Uterus (tissue), 3 donors: ENCODE measurements at regions not wholly inside any gene's neighbourhood (a gene's known extent, or its start where the extent isn't known, plus 50 kb on each side); places are given as distances from the start of the nearest gene placed in this dataset.

ENCODE experiments used
- DNase-seq, 2 donors: peaks; one replicate each; pipeline ENCODE4 v3.0.0-alpha.2; 2019 to 2020
- H3K27ac ChIP-seq, 2 donors: fragments of 200-600 bp; sonication (generic); 1 replicate in 1 of 2; 2 replicates in 1 of 2; pipeline ENCODE4 v1.5.1; 2016 to 2018
- H3K27me3 ChIP-seq, 2 donors: fragments of 200-600 bp; sonication (generic); one replicate each; pipeline ENCODE4 v1.5.1; 2018 to 2019; ENCODE audit warnings: control low read depth in 1 of 2
- H3K36me3 ChIP-seq, 2 donors: fragments of 200-600 bp; sonication (generic); one replicate each; pipeline ENCODE4 v1.5.1; 2019; ENCODE audit warnings: control low read depth in 1 of 2
- H3K4me1 ChIP-seq, 2 donors: fragments of 200-600 bp; sonication (generic); one replicate each; pipeline ENCODE4 v1.5.1; 2018 to 2019; ENCODE audit warnings: control low read depth in 1 of 2
- H3K4me3 ChIP-seq, 2 donors: fragments of 200-600 bp; sonication (generic); 1 replicate in 1 of 2; 2 replicates in 1 of 2; pipeline ENCODE4 v1.5.1; 2018 to 2019; ENCODE audit warnings: mild to moderate bottlenecking in 1 of 2
- H3K9me3 ChIP-seq, 2 donors: fragments of 200-600 bp; sonication (generic); one replicate each; pipeline ENCODE4 v1.5.1; 2019; ENCODE audit warnings: control low read depth in 1 of 2
- POLR2A ChIP-seq, 2 donors: fragments of 450-650 bp; IDR thresholded peaks; one replicate each; pipeline ENCODE4 v1.6.1; 2016; ENCODE audit warnings: antibody characterized with exemption in 2 of 2, mild to moderate bottlenecking in 1 of 2, moderate library complexity in 1 of 2
- intact Hi-C: fragments of 100-400 bp; cut with DNase I; formaldehyde crosslinking; loops from one replicate; pipeline ENCODE4 v1.15.1; 2023; ENCODE audit warnings: low total_unique reads
- TF ChIP-seq, protein P1 (sequence below), 4 experiments: fragments of 200-600 bp in 2 of 4; fragments of 450-650 bp in 2 of 4; sonication (generic) in 2 of 4; IDR thresholded peaks; one replicate each; pipeline ENCODE4 v1.5.1; 2016 to 2019; ENCODE audit warnings: antibody characterized with exemption in 4 of 4, mild to moderate bottlenecking in 2 of 4, moderate library complexity in 1 of 4
- donor health status: DM: yes; HTN: yes; CAD: no.

DNA sequence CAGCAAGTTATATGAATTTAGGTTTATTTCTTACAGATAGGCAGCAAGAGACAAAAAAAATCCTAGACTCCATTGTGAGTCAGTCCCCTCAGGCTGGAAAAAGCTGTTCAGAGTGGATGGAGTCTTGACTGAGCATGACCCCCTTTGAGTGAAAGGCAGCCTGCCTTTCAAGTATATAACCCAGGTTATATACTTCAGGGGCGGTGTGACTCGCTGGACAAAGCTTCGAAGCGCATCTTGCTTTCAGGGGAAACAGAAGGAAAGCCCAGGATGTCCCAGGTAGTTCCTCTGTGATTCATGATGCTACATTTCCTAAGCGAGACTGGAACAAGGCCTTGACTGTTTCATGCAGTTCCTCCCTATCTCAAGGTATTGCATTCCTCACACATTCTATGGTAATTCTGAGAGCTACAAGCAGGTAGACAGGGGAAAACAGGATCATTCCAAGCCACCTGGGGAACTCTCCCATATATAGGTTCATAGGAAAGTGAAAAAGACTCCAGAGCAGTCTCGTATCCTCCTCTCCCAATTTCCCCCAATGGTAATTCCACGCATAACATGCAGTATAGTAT, 1244.1 kb upstream of the CDH6 start:
- no peak for DNase-seq
- no peak for TF ChIP-seq POLR2A (IDR thresholded peaks at IDR 0.05)
- TF ChIP-seq, protein P1, sequence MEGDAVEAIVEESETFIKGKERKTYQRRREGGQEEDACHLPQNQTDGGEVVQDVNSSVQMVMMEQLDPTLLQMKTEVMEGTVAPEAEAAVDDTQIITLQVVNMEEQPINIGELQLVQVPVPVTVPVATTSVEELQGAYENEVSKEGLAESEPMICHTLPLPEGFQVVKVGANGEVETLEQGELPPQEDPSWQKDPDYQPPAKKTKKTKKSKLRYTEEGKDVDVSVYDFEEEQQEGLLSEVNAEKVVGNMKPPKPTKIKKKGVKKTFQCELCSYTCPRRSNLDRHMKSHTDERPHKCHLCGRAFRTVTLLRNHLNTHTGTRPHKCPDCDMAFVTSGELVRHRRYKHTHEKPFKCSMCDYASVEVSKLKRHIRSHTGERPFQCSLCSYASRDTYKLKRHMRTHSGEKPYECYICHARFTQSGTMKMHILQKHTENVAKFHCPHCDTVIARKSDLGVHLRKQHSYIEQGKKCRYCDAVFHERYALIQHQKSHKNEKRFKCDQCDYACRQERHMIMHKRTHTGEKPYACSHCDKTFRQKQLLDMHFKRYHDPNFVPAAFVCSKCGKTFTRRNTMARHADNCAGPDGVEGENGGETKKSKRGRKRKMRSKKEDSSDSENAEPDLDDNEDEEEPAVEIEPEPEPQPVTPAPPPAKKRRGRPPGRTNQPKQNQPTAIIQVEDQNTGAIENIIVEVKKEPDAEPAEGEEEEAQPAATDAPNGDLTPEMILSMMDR (IDR thresholded peaks at IDR 0.05): no peak
- H3K27ac ChIP-seq: no peak overlapping the region
- H3K4me3 ChIP-seq: no peak overlapping the region
- H3K27me3 ChIP-seq: no peaks in the 10 kb centered on the region
- intact Hi-C loops: no loop called here
- no peaks in the 10 kb centered on the region for H3K4me1 ChIP-seq
- H3K36me3 ChIP-seq: no peaks in the 10 kb centered on the region
- no peaks in the 10 kb centered on the region for H3K9me3 ChIP-seq

DNA sequence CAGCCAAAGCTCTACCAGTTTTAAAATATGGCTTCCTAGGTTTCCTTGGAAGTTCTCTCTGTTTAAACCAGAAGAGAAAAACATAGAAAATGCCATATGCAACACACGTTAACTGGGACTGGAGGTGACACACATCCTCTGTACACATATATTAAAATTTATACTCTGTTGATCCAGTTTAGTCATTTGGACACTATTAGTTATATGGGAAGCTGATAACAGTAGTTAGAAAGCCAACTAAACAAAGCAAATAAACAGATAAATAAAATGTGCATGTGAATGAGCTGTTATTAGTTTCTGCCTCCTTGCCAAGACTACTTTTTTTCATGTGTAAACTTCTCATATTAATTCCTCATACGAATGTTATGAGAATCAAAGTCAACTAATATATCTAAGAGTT, 1249.2 kb upstream of the CDH6 start:
- Histone ChIP-seq H3K36me3 (no peaks in the 10 kb centered on the region), H3K4me3 (no peak overlapping the region), H3K27ac (no peak overlapping the region), H3K9me3 (no peaks in the 10 kb centered on the region), H3K27me3 (no peaks in the 10 kb centered on the region), H3K4me1 (no peaks in the 10 kb centered on the region)
- no peak for DNase-seq
- intact Hi-C loops: no loop called here
- TF ChIP-seq, protein P1 (IDR thresholded peaks at IDR 0.05): no peak
- no peak for TF ChIP-seq POLR2A (IDR thresholded peaks at IDR 0.05)

DNA sequence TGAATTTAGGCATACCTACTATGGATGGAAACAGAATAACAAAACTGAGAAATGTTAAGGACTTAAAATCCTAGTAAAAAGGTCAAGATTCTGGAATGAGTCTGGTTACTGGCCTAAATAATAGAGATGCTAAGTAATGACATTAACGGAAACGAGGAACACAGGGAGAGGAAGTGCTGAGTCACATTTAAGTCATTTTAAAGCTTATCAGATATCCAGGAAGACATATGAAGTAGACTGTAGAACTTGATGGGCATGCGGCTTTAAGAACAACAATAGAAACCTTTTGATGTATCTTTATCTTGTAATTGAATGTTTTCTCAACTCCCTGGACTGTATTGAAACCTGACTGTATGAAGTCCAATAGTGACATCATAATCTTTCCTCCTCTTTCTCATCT, 1251.4 kb upstream of the CDH6 start:
- H3K27me3 ChIP-seq: no peaks in the 10 kb centered on the region
- H3K36me3 ChIP-seq: no peaks in the 10 kb centered on the region
- intact Hi-C loops: no loop called here
- H3K9me3 ChIP-seq: no peaks in the 10 kb centered on the region
- H3K4me1 ChIP-seq: no peaks in the 10 kb centered on the region
- DNase-seq: no peak
- TF ChIP-seq, protein P1 (IDR thresholded peaks at IDR 0.05): no peak
- no peak for TF ChIP-seq POLR2A (IDR thresholded peaks at IDR 0.05)
- no peak overlapping the region for H3K27ac ChIP-seq
- H3K4me3 ChIP-seq: no peak overlapping the region

DNA sequence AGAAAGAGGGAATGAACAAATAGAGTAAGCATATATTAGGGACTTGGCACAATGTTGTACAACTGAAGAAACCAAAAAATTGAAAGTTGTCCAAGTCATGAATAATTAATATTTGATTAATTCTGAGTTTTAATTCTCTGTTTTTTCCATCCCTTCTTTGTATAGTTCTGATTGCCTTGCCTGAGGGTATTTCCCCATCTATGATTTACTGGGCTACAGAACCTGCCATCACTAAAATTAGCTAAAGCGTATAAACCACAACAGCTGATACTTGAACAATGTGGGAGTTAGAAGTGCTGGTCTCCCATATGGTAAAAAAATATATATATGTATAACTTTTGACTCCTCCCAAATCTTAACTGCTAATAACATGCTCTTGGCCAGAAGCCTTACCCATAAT, 1253.5 kb upstream of the CDH6 start:
- intact Hi-C loops: no loop called here
- no peaks in the 10 kb centered on the region for H3K27me3 ChIP-seq
- H3K27ac ChIP-seq: no peak overlapping the region
- DNase-seq: no peak
- no peak overlapping the region for H3K4me3 ChIP-seq
- TF ChIP-seq POLR2A (IDR thresholded peaks at IDR 0.05): no peak
- TF ChIP-seq, protein P1 (IDR thresholded peaks at IDR 0.05): no peak
- H3K4me1 ChIP-seq: no peaks in the 10 kb centered on the region
- no peaks in the 10 kb centered on the region for H3K36me3 ChIP-seq
- H3K9me3 ChIP-seq: no peaks in the 10 kb centered on the region

DNA sequence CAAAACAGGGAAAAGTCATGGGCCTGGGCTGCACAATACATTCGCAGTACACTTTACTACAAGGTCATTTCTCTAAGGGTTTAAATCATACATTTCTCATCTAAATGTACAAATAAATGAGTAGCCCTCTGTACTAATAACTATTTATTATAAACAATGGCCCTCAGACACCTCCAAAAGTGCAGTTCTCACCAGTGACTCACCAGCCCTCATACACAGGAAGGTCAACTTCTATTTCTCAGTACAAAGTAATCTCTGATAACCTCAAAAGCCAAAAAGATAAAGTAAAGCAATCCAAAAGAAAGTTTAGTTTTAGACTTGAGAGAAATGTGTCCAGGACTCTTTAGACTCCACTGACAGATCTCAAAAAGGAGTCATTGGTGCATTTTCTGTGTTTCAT, 1258.1 kb upstream of the CDH6 start:
- intact Hi-C loops: no loop called here
- H3K36me3 ChIP-seq: no peaks in the 10 kb centered on the region
- no peak overlapping the region for H3K27ac ChIP-seq
- no peak for DNase-seq
- H3K9me3 ChIP-seq: no peaks in the 10 kb centered on the region
- no peaks in the 10 kb centered on the region for H3K4me1 ChIP-seq
- no peak overlapping the region for H3K4me3 ChIP-seq
- TF ChIP-seq POLR2A (IDR thresholded peaks at IDR 0.05): no peak
- TF ChIP-seq, protein P1 (IDR thresholded peaks at IDR 0.05): no peak
- H3K27me3 ChIP-seq: no peaks in the 10 kb centered on the region
